ENCODE measurements at regions not wholly inside any gene's neighbourhood (a gene's known extent, or its start where the extent isn't known, plus 50 kb on each side); places are given as distances from the start of the nearest gene placed in this dataset.

- H3K36me3 ChIP-seq = no peaks in the 10 kb centered on the region
- TF ChIP-seq POLR2AphosphoS5 (IDR thresholded peaks at IDR 0.05) (no peak), EP300 (IDR thresholded peaks at IDR 0.05) (no peak), CTCF (IDR thresholded peaks at IDR 0.05) (no peak), POLR2A (IDR thresholded peaks at IDR 0.05) (no peak)
- WGBS, 5 donors = 75 to 94% (median 77%) methylated on average over 1 of the region's 1 CpG
- H3K4me3 ChIP-seq = no peak overlapping the region
- DNase-seq = no peak
- no peaks in the 10 kb centered on the region for H3K4me1 ChIP-seq
- H3K27ac ChIP-seq = no peak overlapping the region
- H3K27me3 ChIP-seq = no peaks in the 10 kb centered on the region
- no peaks in the 10 kb centered on the region for H3K9me3 ChIP-seq
- intact Hi-C loops (cut with DNase I; ENCODE audit: low total_unique reads) = no loop called here
Measured at GRCh38 chr14:30482276-30482675, 76.7 kb upstream of the G2E3 start.

- intact Hi-C loops (cut with DNase I; ENCODE audit: low total_unique reads) = no loop called here
- WGBS, 5 donors = 74 to 82% (median 78%) methylated on average over 3 of the region's 3 CpGs
- no peak overlapping the region for H3K4me3 ChIP-seq
Measured at GRCh38 chr14:30484201-30484600, 74.8 kb upstream of the G2E3 start.

GRCh38 chr14:30484976-30485375 is 74.0 kb upstream of the G2E3 start:
- WGBS, 5 donors = 76 to 87% (median 85%) methylated on average over 1 of the region's 1 CpG
- H3K36me3 ChIP-seq = no peaks in the 10 kb centered on the region
- no peaks in the 10 kb centered on the region for H3K27me3 ChIP-seq
- no peak for DNase-seq
- H3K4me3 ChIP-seq = no peak overlapping the region
- no peaks in the 10 kb centered on the region for H3K9me3 ChIP-seq
- H3K27ac ChIP-seq = no peak overlapping the region
- no peak for TF ChIP-seq CTCF (IDR thresholded peaks at IDR 0.05)
- no peak for TF ChIP-seq EP300 (IDR thresholded peaks at IDR 0.05)
- TF ChIP-seq POLR2AphosphoS5 (IDR thresholded peaks at IDR 0.05) = no peak
- TF ChIP-seq POLR2A (IDR thresholded peaks at IDR 0.05) = no peak
- intact Hi-C loops (cut with DNase I; ENCODE audit: low total_unique reads) = no loop called here
- no peaks in the 10 kb centered on the region for H3K4me1 ChIP-seq

More at GRCh38 chr14:30484201-30484600, 74.8 kb upstream of the G2E3 start:
- Histone ChIP-seq H3K27ac (no peak overlapping the region), H3K9me3 (no peaks in the 10 kb centered on the region), H3K36me3 (no peaks in the 10 kb centered on the region), H3K27me3 (no peaks in the 10 kb centered on the region), H3K4me1 (no peaks in the 10 kb centered on the region)
- TF ChIP-seq POLR2A (IDR thresholded peaks at IDR 0.05) (no peak), EP300 (IDR thresholded peaks at IDR 0.05) (no peak), CTCF (IDR thresholded peaks at IDR 0.05) (no peak), POLR2AphosphoS5 (IDR thresholded peaks at IDR 0.05) (no peak)
- DNase-seq = no peak

- WGBS, 5 donors = 36 to 72% (median 45%) methylated on average over 1 of the region's 1 CpG
- no peaks in the 10 kb centered on the region for H3K9me3 ChIP-seq
- H3K27ac ChIP-seq = no peak overlapping the region
- no peaks in the 10 kb centered on the region for H3K27me3 ChIP-seq
- intact Hi-C loops (cut with DNase I; ENCODE audit: low total_unique reads) = loop anchor here (10.0 kb wide), 1 partner anchor 1812 kb away; no protein-coding TSS in a partner anchor
- no peaks in the 10 kb centered on the region for H3K36me3 ChIP-seq
- DNase-seq = no peak
- H3K4me3 ChIP-seq = no peak overlapping the region
- H3K4me1 ChIP-seq = no peaks in the 10 kb centered on the region
- no peak for TF ChIP-seq CTCF (IDR thresholded peaks at IDR 0.05)
- TF ChIP-seq EP300 (IDR thresholded peaks at IDR 0.05) = no peak
- no peak for TF ChIP-seq POLR2AphosphoS5 (IDR thresholded peaks at IDR 0.05)
- no peak for TF ChIP-seq POLR2A (IDR thresholded peaks at IDR 0.05)
Measured at GRCh38 chr14:30496852-30497251, 62.1 kb upstream of the G2E3 start.

Measured in stomach (tissue), 8 donors.